Ovary (tissue), 7 donors: ENCODE measurements at regions not wholly inside any gene's neighbourhood (a gene's known extent, or its start where the extent isn't known, plus 50 kb on each side); places are given as distances from the start of the nearest gene placed in this dataset.

Experiments used
- DNase-seq, 5 donors: peaks; one replicate each; pipeline ENCODE4 v3.0.0-alpha.2; 2019 to 2020
- H3K27ac ChIP-seq, 2 donors: fragments of 200-600 bp; one replicate each; pipeline versions ENCODE4 v1.5.1 to v1.8.0; 2019 to 2022
- H3K27me3 ChIP-seq: fragments of 200-600 bp; one replicate; pipeline ENCODE4 v1.8.0; 2022
- H3K36me3 ChIP-seq: fragments of 200-600 bp; sonication (generic); one replicate; pipeline ENCODE4 v1.5.1; 2019
- H3K4me1 ChIP-seq: one replicate; pipeline ENCODE4 v1.8.1; 2013; ENCODE audit warnings: mild to moderate bottlenecking, moderate library complexity; ENCODE audit not compliant: insufficient read depth
- H3K4me3 ChIP-seq: fragments of 200-600 bp; sonication (generic); one replicate; pipeline ENCODE4 v1.5.1; 2017
- H3K9me3 ChIP-seq, 2 donors: fragments of 200-600 bp in 1 of 2; sonication (generic) in 1 of 2; one replicate each; pipeline versions ENCODE4 v1.5.1 to v1.8.1; 2013 to 2019; ENCODE audit warnings: mild to moderate bottlenecking in 1 of 2, moderate library complexity in 1 of 2
- EP300 ChIP-seq: sonication (generic); formaldehyde crosslinking; IDR thresholded peaks from one replicate; pipeline ENCODE4 v1.6.1; 2017; ENCODE audit warnings: antibody characterized with exemption
- POLR2A ChIP-seq: fragments of 450-650 bp; IDR thresholded peaks from one replicate; pipeline ENCODE4 v1.6.1; 2017; ENCODE audit warnings: antibody characterized with exemption, mild to moderate bottlenecking, moderate library complexity
- WGBS, 3 donors: extraction: QIAGEN DNeasy Blood & Tissue Kit in 1 of 3; methylation state at CpG; one replicate each; pipeline versions ENCODE4 v1.1.5 to v1.1.7; 2013 to 2017; 5-methylcytosine and 5-hydroxymethylcytosine counted together
- intact Hi-C, 4 donors: fragments of 100-400 bp; cut with DNase I; formaldehyde crosslinking; loops; one replicate each; pipeline versions ENCODE4 v1.11.0 to v1.15.1; 2022 to 2023
- TF ChIP-seq, protein P1 (sequence below), 3 donors: fragments of 450-650 bp in 2 of 3; fragments of 200-600 bp in 1 of 3; IDR thresholded peaks; one replicate each; pipeline versions ENCODE4 v1.5.1 to v1.8.0; 2016 to 2022; ENCODE audit warnings: antibody characterized with exemption in 3 of 3, mild to moderate bottlenecking in 1 of 3
- donor health status: DM: no; HTN: no; CAD: no; lungs with moderate emphysema.
- donor health status: DM: no; HTN: no; CAD: no.
- donor health status: Bipolar disorder and iron deficiency.
- donor health status: DM: no; HTN: no; CAD: no.
- donor health status: DM: yes; HTN: yes; CAD: no.

DNA sequence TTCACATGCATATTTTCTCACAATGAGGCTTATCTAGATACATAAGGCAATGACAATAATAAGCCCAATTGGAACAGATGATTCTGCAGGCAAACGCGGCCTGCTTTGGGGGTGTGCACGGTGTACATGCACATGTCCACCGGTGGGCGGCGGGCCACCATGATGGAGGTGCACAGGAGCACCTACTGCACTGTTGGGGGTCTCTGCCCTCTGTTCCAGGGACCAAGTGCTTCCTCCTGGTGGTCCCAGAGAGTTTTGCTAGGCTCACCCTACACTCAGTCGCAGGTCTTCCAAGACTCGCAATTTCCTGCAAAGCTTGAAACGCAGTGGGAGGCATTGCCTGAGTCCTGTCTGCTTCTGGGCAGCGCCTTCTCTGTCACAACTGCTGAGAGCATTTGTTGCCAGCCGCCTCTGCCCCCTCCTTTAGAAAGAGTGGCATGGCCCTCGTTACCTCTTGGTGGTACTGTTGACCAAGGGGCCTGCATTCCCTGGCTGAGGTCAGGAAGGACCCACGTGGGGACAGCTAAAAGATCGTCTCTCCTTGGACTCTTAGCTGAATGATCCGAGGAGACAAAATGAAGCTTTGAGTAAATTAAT is 135.3 kb downstream of the ERMARD start:
- Histone ChIP-seq H3K9me3 (no peaks in the 10 kb centered on the region), H3K4me1 (peaks cover 9% of the 10 kb centered on the region), H3K27me3 (no peaks in the 10 kb centered on the region), H3K36me3 (no peaks in the 10 kb centered on the region), H3K4me3 (no peak overlapping the region), H3K27ac (no peak overlapping the region)
- no peak for TF ChIP-seq POLR2A
- TF ChIP-seq, protein P1, sequence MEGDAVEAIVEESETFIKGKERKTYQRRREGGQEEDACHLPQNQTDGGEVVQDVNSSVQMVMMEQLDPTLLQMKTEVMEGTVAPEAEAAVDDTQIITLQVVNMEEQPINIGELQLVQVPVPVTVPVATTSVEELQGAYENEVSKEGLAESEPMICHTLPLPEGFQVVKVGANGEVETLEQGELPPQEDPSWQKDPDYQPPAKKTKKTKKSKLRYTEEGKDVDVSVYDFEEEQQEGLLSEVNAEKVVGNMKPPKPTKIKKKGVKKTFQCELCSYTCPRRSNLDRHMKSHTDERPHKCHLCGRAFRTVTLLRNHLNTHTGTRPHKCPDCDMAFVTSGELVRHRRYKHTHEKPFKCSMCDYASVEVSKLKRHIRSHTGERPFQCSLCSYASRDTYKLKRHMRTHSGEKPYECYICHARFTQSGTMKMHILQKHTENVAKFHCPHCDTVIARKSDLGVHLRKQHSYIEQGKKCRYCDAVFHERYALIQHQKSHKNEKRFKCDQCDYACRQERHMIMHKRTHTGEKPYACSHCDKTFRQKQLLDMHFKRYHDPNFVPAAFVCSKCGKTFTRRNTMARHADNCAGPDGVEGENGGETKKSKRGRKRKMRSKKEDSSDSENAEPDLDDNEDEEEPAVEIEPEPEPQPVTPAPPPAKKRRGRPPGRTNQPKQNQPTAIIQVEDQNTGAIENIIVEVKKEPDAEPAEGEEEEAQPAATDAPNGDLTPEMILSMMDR (IDR thresholded peaks at IDR 0.05) = no peak
- TF ChIP-seq EP300 = no peak
- DNase-seq = peak in 1 of 5 donors; percentile 9
- WGBS, 3 donors = 84 to 93% (median 86%) methylated on average over 15 of the region's 15 CpGs
- intact Hi-C loops = no loop called here

DNA sequence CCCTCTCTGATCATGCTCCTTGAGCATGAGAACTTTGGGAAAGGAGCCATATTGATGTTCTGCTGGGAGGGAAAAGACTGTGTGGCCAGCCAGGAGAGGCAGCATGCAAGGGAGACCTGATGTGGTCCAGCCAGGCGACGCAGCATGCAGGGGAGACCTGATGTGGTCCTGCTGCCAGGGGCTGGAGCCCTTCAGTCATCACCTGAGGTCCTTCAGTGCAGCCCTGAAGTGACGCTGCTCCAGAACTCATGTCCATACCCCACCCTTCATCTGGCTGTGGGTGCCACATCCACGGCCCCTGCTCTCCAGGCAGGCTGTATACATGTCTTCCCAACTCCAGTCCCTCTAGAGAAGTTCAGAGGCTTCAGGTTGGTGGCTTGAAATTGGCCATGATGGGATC is 134.4 kb downstream of the ERMARD start:
- Histone ChIP-seq H3K36me3 (no peaks in the 10 kb centered on the region), H3K4me1 (peaks cover 9% of the 10 kb centered on the region), H3K27me3 (no peaks in the 10 kb centered on the region), H3K9me3 (no peaks in the 10 kb centered on the region), H3K27ac (no peak overlapping the region), H3K4me3 (no peak overlapping the region)
- intact Hi-C loops = no loop called here
- WGBS, 3 donors = 94 to 97% (median 95%) methylated on average over 4 of the region's 4 CpGs
- peak in 2 of 5 donors; percentile 2 to 4 for DNase-seq
- TF ChIP-seq, protein P1 (IDR thresholded peaks at IDR 0.05) = no peak
- no peak for TF ChIP-seq POLR2A
- no peak for TF ChIP-seq EP300

DNA sequence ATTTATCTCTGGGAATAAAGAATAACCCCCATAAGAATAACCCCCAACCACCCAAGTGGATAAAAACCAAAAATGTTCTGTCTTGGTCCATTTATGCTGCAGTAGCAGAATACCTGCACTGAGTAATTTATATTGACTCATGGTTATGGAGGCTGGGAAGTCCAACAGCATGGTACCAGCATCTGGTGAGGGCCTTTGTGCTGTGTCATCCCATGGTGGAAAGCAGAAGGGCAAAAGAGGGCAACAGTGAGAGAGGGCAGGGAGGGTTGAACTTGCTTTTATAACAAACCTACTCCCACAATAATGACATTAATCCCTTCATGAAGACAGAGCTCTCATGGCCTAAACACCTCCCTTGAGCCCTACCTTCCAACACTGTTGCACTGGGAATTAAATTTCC is 133.7 kb downstream of the ERMARD start:
- Histone ChIP-seq H3K36me3 (no peaks in the 10 kb centered on the region), H3K27me3 (no peaks in the 10 kb centered on the region), H3K4me1 (peaks cover 5% of the 10 kb centered on the region), H3K27ac (no peak overlapping the region), H3K4me3 (no peak overlapping the region), H3K9me3 (no peaks in the 10 kb centered on the region)
- no peak for DNase-seq
- intact Hi-C loops = no loop called here
- TF ChIP-seq, protein P1 (IDR thresholded peaks at IDR 0.05) = no peak
- TF ChIP-seq POLR2A = no peak
- no peak for TF ChIP-seq EP300

DNA sequence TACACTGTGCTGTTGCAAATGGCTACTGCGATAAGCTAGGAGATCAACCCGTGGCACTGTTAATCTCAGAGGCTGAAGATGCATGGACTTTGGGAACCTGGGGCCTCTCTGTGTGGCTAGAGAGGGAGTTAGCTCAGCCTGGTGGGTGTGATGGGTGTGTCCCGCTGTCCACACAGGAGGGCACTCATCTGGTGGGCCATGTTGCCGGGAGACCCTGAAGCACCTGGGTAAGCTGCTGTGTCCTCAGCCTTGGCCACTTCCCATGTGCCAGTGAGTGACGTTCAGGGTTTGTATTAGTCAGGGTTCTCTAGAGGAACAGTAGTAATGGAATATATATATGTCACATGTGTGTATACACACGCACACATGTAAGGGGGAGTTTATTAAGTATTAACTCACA is 132.7 kb downstream of the ERMARD start:
- 82 to 95% (median 90%) methylated on average over 6 of the region's 6 CpGs for WGBS, 3 donors
- DNase-seq = peak in 1 of 5 donors; percentile 0
- no peaks in the 10 kb centered on the region for H3K9me3 ChIP-seq

More for the DNA sequence above, 132.7 kb downstream of the ERMARD start:
- no peaks in the 10 kb centered on the region for H3K27me3 ChIP-seq
- intact Hi-C loops = no loop called here
- no peak overlapping the region for H3K4me3 ChIP-seq
- no peak overlapping the region for H3K27ac ChIP-seq
- H3K36me3 ChIP-seq = no peaks in the 10 kb centered on the region
- no peak for TF ChIP-seq EP300
- no peak for TF ChIP-seq POLR2A
- TF ChIP-seq, protein P1 (IDR thresholded peaks at IDR 0.05) = no peak
- H3K4me1 ChIP-seq = no peaks in the 10 kb centered on the region
